PFSK-1 (cell line): ENCODE measurements at regions not wholly inside any gene's neighbourhood (a gene's known extent, or its start where the extent isn't known, plus 50 kb on each side); places are given as distances from the start of the nearest gene placed in this dataset.

Source experiments
- FOXP2 ChIP-seq: optimal IDR thresholded peaks from 2 replicates; pipeline ENCODE3; 2011; ENCODE audit warnings: borderline replicate concordance, control low read depth, inconsistent platforms; ENCODE audit not compliant: insufficient read depth; ENCODE audit errors: extremely low read length, extremely low read depth
- POLR2AphosphoS5 ChIP-seq: IDR thresholded peaks from 2 replicates; pipeline ENCODE4 v1.6.1; 2012; ENCODE audit warnings: low read depth, mild to moderate bottlenecking, control low read depth, low read length, moderate library complexity
- SIN3A ChIP-seq: IDR thresholded peaks from 2 replicates; pipeline ENCODE4 v1.6.1; 2012; ENCODE audit warnings: mild to moderate bottlenecking, low read length, moderate library complexity, borderline replicate concordance; ENCODE audit not compliant: insufficient read depth
- TAF1 ChIP-seq: IDR thresholded peaks from 2 replicates; pipeline ENCODE4 v1.6.1; 2012; ENCODE audit warnings: low read length, control low read depth, borderline replicate concordance; ENCODE audit not compliant: insufficient read depth
- TF ChIP-seq, protein P1 (sequence below), 2 experiments: IDR thresholded peaks; 2 replicates each; pipeline versions ENCODE4 v1.6.1 to v1.8.0; 2011 to 2012; ENCODE audit warnings: low read depth in 2 of 2, low read length in 2 of 2, control low read depth in 1 of 2, inconsistent platforms in 1 of 2, mild to moderate bottlenecking in 1 of 2, moderate library complexity in 1 of 2; ENCODE audit not compliant: insufficient read depth in 1 of 2

DNA sequence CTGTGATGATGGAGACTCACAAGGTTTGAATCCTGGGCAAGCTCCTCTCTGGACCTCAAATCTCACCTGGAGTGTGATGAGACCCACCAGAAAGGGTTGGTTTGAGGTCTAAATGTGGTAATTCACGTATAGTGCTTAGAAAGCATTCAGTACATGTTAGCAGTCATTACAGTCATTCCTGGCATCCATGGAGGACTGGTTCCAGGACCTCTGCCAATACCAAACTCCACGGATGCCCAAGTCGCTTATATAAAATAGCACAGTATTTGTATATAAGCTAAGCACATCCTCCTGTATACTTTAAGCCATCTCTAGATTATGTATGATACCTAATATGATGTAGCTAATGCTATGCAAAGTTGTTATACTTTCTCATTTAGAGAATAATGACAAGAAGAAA lies 67.6 kb upstream of the CYP2D6 start:
- TF ChIP-seq, protein P1, sequence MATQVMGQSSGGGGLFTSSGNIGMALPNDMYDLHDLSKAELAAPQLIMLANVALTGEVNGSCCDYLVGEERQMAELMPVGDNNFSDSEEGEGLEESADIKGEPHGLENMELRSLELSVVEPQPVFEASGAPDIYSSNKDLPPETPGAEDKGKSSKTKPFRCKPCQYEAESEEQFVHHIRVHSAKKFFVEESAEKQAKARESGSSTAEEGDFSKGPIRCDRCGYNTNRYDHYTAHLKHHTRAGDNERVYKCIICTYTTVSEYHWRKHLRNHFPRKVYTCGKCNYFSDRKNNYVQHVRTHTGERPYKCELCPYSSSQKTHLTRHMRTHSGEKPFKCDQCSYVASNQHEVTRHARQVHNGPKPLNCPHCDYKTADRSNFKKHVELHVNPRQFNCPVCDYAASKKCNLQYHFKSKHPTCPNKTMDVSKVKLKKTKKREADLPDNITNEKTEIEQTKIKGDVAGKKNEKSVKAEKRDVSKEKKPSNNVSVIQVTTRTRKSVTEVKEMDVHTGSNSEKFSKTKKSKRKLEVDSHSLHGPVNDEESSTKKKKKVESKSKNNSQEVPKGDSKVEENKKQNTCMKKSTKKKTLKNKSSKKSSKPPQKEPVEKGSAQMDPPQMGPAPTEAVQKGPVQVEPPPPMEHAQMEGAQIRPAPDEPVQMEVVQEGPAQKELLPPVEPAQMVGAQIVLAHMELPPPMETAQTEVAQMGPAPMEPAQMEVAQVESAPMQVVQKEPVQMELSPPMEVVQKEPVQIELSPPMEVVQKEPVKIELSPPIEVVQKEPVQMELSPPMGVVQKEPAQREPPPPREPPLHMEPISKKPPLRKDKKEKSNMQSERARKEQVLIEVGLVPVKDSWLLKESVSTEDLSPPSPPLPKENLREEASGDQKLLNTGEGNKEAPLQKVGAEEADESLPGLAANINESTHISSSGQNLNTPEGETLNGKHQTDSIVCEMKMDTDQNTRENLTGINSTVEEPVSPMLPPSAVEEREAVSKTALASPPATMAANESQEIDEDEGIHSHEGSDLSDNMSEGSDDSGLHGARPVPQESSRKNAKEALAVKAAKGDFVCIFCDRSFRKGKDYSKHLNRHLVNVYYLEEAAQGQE (IDR thresholded peaks at IDR 0.05; ENCODE audit: insufficient read depth in 1 of 2, low read depth in 2 of 2, low read length in 2 of 2), result no peak
- TF ChIP-seq TAF1, result no peak
- no peak for TF ChIP-seq FOXP2
- no peak for TF ChIP-seq SIN3A
- no peak for TF ChIP-seq POLR2AphosphoS5

DNA sequence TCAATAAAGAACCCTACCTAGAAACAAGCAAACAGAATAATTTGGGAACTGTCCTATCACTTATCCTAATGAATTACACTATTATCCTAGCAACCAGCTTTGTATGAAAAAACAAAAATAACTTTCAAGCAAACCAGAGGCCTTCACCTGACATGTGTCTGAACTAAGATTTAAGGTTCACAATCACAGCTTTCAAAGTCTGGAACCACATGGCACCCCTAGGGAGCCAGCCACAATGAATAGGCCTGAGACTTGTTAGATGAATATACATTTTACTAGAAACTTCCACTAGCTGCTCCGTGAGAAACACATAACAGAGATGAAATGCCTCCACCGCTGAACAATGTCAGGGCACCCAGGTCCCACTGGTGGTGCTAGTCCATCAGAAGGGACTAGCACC lies 65.8 kb upstream of the CYP2D6 start:
- TF ChIP-seq POLR2AphosphoS5 (no peak), TAF1 (no peak), FOXP2 (no peak), SIN3A (no peak)
- TF ChIP-seq, protein P1 (IDR thresholded peaks at IDR 0.05; ENCODE audit: insufficient read depth in 1 of 2, low read depth in 2 of 2, low read length in 2 of 2), result no peak

DNA sequence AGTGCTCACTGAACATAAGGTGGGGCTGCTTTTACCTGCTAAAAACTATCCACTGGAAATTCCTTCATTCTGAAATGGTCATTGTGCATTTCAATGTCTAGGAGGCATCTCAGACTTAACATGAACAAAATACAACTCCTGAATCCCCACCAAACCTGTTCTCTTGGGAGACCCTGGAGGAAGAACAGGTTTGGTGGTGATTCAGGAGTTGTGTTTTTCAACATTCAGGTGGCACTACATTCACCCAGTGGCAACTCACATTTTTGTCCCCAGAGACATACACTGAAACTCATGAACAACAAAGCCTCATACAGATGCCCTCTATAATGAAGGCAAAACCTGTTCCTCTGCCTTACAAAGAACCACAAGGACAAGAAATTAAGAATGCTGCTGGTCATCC lies 64.3 kb upstream of the CYP2D6 start:
- TF ChIP-seq FOXP2, result no peak
- no peak for TF ChIP-seq TAF1
- TF ChIP-seq SIN3A, result no peak
- no peak for TF ChIP-seq POLR2AphosphoS5
- TF ChIP-seq, protein P1 (IDR thresholded peaks at IDR 0.05; ENCODE audit: insufficient read depth in 1 of 2, low read depth in 2 of 2, low read length in 2 of 2), result no peak

DNA sequence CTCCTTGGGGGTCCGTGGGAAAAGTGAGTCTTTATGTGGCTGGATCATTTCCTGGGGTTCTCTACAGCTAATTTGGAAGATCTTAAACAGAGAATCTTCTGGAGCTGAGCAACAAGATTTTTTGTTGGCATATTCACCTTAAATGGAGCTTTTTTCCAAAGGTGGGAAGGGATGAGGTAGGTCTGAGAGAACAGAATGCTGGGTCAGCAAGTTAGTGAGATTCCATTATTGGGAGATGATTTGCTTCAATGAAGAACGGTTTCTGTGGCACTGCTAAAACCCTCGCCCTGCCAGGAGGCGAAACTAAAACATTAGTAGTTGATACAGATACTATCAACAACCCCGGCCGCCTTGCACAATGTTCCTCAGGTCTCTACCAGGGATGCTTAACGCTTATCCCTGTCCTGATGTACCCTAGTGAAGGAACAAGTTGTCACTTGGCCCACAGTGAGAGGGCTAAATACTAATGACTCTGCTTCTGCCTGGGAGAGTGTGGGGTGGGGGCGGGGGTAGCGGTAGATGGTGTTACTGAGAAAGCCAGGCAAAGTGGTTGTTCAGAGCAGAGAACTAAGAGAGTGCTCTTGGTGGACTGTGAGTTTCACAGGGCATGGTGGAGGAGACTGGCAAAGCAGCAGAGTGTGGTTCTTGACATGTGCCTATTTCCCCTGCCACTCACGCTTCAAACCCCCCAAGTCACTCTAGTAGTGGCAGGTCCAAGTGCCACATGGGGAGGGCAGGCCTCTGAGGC lies 63.7 kb upstream of the CYP2D6 start:
- no peak for TF ChIP-seq POLR2AphosphoS5
- TF ChIP-seq FOXP2, result no peak
- no peak for TF ChIP-seq SIN3A
- TF ChIP-seq TAF1, result no peak
- TF ChIP-seq, protein P1 (IDR thresholded peaks at IDR 0.05; ENCODE audit: insufficient read depth in 1 of 2, low read depth in 2 of 2, low read length in 2 of 2), result no peak
